ENCODE measurements at regions not wholly inside any gene's neighbourhood (a gene's known extent, or its start where the extent isn't known, plus 50 kb on each side); places are given as distances from the start of the nearest gene placed in this dataset.
"Not testable (repeated sequence)": the region's sequence is repeated elsewhere in the genome, so short reads cannot be mapped to it uniquely, and the experiment has no call there.

DNA sequence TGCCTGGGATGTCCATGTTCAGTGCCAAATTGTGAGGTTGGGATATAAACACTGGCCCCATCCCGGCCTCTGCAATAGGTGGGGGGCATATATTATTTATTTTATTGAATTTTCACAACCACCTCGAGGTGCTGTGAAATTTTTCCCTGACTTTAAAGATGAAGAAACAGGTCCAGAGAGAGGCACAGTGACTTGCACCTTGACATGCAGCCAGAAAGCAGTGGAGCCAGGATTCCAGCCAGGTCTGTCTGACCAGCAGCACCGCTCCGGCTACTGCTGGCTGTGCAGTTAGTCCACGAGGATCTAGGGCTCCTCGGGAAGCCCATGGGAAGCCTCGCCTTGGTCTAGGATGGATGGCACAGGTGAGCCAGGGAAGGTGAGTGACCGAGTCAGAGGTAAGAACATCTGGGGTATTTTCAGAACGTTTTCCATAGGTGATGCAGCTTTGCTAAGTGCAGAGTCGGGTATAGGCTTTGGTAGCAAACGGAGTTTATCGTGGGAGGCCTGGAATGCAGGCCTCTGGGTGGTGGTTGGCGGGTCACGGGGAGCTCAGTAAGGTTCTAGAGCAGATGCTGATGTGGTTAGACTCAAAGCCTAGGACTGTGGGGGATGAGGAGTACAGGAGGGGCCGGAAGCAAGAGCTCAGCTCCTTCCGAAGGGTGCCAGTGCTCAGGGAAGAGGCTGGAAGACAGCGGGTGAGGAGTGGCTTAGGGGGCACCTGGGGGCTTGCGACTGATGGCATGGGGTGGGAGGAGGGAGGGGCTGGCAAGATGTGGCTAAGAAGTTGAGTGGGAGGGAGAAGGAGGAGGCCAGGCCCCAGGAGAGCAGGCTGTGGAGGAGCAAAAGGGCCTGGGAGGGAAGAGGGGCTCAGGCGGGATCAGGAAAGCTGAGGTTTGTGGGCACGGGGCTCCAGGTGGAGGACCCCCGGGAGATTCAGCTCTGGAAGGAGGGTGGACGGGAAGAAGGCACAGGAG lies 107.7 kb upstream of the LRPAP1 start:
- DNase-seq, result peak in 1 of 10 donors; percentile 73
- intact Hi-C loops (cut with DNase I), result no loop called here

DNA sequence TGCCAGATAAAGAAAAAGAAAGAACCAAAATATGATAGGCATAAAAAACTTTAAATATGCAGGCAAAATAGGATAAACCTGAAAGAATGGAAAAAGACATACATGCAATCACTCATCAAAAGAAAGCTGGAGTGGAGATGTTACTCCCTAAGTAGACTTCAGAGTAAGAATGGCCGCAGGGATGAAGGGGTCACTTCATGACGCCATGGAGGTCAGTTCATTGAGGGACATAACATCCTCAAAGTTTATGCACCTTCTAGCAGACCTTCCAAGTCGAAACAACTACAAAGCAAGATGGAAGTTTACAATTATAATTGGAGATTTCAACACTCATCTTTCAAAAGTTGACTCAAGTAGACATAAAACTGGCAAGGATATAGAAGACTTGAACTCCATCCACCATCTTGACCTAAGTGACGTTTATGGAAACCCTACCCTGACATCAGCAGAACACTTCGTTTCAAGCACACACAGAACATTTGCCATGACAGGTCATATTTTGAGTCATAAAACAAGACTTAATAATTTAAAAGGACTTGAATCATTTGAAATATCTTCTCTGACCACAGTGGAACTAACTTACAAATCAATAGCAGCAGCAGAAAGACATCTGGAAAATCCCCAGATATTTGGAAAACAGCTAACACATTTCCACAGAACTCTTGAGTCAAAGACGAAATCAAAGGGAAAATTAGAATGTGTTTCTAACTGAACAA lies 106.0 kb upstream of the LRPAP1 start:
- DNase-seq, result no peak
- intact Hi-C loops (cut with DNase I), result no loop called here

DNA sequence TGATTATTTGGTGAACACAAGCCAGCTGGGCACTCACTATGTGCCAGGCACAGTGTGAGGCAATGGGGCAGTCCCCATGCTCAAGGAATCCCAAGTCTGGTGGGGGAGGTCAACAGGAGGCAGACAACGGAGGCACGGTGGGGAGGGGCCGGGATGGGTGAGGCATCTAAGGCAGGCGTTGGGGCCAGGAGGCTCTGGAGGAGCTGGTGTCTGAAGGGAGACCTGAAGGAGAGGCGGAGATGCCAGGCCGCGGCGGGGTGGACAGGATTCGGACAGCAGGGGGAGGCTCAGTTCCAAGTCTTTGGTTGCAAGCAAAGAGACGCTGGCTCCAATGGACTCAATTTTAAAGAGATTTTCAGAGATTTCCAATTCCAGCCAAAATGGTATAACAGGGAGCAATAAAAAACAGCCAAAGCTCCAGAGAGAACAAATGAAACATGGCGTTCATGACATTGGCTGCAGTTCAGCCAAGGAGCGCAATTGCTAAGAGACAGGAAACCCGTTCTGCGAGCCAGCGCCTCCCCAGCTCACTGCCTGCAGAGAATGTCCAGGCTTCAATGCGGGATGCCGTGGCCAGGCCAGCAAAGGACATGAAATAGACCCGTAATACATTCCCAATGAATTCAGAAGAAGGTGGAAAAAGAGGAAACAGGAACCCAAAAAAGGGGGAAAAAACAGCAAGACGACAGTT lies 105.2 kb upstream of the LRPAP1 start:
- intact Hi-C loops (cut with DNase I), result no loop called here

DNA sequence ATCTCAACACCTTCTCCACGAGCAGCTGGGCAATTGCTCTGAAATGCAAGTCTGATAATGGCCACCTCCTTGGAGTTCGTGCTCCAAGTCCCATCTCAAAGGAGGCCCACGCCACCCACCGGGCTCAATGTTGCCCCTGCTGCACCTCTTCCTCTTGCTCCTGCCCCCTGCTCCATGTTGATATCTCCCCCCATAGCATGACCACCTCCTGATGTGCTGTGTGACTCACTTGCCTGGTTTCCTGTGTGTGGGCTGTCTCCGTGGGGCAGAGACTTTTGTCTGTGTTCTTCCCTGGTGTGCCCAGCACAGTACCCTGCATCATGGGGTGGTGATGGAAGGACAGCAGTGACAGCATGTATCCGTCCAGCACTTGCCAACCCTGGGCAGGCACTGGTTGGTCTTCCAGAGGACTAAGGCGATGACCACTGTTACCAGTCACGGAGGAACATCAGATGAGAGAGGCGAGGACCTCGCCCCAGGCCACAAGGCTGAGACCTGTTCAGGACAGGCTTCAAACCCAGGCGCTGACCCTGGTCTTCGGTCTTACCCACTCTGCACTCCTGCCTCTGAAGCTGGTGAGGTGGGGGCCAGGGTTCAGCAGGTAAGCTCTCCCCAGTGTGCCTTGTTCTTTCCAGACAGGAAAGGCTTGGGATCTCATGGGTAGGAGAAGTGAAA lies 104.6 kb upstream of the LRPAP1 start:
- DNase-seq, result peak in 2 of 10 donors; percentile 57 to 68
- intact Hi-C loops (cut with DNase I), result no loop called here

More for the DNA sequence above, 105.2 kb upstream of the LRPAP1 start:
- DNase-seq, result peak in 5 of 10 donors; percentile 31 to 85 (median 72)

DNA sequence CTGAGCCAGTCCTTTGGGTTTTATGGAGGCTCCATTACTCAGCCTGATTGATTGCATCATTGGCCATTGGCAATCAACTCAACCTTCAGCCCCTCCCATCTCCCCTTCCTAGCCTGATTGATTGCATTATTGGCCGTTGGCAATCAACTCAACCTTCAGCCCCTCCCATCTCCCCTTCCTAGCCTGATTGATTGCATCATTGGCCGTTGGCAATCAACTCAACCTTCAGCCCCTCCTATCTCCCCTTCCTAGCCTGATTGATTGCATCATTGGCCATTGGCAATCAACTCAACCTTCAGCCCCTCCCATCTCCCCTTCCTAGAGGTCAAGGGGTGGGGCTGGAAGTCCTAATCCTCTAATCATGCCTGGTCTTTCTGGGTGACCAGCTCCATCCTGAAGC lies 103.8 kb upstream of the LRPAP1 start:
- DNase-seq; intact Hi-C loops (cut with DNase I): not testable (repeated sequence)

DNA sequence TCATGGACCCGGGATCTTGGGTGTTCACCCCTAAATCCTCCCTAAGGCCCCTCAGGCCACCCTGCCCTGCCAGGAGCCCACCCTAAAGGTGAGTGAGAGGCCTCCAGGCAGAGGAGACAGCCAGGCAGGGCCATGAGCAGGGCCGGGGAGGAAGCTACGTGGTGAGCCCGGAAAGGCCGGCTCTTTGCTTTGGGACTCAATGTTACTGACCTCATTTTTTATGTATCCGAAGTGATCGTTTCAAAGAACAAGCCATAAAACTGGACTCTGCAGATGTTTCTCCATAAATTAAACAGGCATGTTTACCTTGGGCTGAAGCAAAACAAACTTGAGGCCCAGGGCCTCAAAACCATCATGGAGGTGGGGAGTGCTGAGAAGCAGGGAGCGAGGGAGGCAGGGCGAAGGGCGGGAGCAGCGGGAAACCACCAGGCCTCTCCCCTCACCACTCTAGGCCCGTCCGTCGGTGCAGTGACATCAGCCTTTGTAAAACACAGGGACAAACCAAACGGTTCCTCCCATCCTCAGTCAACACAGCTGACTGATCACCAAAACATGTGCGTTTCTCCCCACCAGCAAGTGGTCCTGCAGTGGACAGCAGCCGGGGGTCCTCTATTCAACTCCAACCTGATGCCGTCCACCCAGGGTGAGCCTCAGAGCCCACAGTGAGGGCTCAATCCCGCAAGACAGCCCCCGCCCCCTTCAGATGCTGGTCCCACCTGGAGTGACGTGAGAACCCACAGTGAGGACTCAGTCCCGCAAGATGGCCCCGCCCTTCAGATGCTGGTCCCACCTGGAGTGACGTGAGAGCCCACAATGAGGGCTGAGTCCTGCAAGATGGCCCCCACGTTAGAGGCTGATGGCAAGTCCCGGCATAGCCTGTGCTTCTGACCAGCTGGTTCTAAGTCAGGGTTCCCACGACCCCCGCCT lies 102.9 kb upstream of the LRPAP1 start:
- peak in 2 of 10 donors; percentile 59 to 61 for DNase-seq
- intact Hi-C loops (cut with DNase I), result no loop called here

DNA sequence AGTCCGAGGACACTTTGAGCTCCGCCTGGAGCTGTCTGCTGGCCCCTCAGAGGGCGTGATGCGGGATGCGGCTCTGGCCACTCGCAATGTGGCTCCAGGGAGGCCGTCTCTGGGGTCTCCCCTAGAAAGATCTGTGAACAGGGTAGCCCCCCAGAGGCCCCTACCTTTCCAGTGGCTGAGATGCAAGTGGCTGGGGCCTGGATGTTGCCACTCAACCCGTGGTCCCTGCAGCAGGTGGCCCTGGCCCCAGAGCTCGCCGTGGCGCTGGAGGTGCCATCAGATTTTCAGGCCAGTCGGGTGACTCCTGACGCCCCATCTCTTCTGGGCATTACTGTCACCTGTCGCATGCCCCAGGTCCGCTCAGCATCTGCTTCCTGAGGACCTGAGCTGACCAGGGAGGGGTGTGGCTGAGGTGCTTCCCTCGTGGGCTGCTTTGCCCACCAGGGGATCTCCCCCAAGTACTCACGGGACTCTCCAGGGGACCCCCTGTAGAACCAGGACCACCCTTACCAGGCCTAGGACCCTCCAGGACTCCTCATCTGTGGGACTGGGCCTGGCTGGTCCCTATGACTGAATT lies 102.1 kb upstream of the LRPAP1 start:
- peak in 2 of 10 donors; percentile 53 to 67 for DNase-seq
- intact Hi-C loops (cut with DNase I), result no loop called here

DNA sequence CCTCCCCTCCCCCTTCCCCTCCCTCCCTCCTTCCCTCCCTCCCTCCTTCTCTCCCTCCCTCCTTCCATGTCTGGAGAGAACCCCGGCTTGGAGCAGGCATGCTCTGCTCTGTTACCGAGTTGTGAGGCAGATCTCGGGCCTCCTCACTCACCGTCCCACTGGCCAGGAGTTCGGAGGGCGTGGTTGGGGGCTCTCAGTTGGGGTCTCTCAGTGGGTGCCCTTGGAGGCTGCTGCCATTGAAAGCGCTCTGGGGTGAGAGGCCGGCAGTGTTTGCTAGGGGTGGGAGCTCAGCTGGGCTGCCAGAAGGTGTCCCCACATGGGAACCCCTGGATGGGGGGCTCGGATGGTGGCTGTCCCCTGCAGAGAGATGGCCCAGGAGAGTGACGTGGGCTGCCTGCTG lies 101.1 kb upstream of the LRPAP1 start:
- intact Hi-C loops (cut with DNase I), result not testable (repeated sequence)
- peak in 2 of 10 donors; percentile 50 to 65 for DNase-seq

DNA sequence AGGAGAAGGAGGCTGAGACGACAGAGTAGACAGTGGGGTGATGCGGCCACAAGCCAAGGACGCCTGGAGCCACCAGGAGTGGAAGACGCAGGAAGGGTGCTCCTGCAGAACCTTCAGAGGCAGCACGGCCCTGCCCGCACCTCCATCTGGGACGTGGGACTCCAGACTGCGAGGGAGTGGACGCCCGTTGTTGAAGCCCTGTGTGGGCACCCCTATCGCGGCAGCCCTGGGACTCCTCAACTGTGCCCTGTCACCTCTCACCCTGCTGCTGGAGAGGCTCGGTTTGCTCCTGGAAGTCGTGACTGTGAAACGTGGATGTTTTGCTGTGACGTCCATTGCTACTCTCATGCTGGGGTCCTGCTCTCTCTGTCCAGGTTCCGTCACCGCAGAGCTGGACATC lies 100.6 kb upstream of the LRPAP1 start:
- intact Hi-C loops (cut with DNase I), result not testable (repeated sequence)
- peak in 2 of 10 donors; percentile 55 to 67 for DNase-seq

DNA sequence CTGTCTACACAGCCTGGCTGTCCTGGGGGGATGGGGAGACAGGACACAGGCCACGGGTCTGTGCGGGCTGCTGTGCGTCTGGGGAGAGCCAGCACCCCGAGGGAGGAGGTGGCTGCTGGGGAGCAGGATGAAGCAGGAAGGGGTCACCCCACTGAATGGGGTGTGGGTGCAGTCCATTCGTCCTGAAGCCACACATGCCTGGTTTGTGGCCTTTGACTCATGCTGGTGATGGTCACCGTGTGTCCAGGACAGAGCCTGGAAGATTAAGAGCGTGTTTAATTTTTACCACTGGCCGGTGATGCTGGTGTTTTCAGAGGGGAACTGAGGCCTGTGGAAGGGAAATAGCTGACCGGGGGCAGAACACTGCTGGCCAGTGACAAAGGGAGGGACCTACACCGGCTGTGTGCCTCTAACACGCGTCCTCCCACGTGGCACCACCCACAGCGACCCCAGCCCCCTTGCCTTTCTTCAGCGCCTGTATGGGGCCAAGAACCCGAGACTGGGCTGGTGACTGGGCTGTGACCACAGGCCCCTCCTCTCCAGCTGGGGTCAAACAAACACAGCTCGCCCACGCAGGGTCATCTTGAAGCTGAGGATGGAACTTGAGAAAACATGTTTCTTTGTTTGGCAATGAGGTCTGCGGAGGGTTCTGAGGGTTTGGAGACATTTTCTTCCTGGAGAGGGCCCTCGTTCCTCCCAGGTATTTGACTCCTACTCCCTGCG lies 99.5 kb upstream of the LRPAP1 start:
- intact Hi-C loops (cut with DNase I), result not testable (repeated sequence)
- DNase-seq, result peak in 2 of 10 donors; percentile 38 to 56

DNA sequence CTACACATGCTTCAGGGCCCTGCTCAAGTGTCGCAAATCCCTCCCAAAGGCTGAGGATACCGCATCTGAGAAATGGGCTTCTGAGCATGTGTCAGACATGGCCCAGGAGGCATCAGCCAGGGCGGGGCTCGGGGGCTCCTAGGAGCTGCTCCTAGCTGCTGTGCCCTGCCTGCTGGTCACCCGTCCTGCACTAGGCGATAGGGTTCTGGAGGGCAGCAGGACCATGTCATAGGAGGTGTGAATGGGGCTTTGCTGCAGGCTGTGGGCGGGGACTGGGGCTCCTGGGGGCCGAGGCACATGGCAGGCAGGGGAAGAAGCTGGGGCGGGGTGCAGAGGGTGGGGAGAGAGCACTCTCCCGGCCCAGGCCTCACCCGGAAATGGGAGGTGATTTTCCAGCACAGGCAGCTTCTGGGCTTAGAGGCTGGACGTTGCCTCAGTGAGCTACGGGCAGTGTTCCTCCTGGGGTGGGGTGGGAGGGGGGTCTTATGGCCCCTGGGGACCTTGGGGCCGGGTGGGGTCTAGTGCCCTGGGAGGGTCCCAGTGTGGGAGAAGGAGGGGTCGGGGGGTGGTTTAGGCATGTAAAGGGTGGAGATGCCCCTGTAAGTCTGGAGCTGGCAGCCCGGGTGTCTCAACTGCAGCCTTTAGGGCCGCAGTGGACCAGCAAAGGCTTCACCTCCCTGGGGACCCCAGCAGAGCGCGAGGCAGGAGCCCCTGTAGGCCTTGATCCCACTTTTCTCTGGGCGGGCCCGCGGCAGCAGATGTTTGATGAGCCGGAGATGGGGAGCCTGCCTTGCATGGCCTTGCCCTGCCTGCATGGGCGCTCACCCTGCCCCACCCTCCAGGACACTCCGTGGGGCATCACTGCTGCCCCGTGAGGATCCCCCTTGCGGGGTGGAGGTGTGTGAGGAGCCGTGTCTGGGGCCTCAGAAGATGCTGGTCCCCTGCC lies 98.6 kb upstream of the LRPAP1 start:
- intact Hi-C loops (cut with DNase I), result no loop called here
- peak in 2 of 10 donors; percentile 71 to 84 for DNase-seq

DNA sequence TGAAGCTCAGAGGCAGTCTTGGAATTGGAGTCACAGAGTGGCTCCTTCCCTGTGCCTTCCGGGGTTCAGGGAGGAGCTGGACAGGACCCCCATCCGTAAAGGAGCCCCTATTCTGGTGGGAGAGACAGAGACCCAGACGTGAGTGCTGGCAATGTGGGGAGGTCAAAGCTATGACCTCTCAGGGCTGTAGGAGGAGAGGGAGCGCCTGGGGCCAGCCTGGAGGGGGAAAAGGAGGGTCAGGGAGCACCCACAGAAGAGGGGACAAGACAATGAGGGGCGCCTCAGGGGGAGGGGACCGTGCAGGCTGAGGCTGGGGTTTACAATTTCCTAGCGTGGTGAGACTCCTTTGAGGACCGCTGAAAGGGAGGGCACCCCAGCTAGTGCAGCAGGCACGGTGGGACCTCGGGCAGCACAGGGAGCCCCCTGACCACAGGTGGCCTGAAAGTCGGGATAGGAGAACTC lies 97.9 kb upstream of the LRPAP1 start:
- intact Hi-C loops (cut with DNase I), result no loop called here
- no peak for DNase-seq

DNA sequence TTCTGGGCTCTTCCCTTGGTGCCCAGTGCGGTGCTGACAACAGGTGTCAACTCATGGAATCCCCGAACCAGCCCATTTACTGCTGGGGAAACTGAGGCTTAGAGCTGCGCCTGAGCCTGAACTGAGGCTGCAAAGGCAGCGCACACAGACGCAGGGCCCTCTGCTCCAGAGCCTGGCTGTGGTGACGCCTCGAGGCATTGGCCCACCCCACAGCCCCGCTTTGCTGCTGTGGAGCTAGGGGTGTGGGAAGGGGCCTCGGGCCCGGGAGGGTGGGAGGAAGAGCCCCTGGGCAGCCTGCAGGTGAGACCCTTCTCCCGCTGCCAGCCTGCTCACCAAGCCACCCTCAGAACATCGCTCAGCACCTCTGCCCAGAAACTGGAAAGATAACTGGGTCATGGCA lies 97.4 kb upstream of the LRPAP1 start:
- peak in 2 of 10 donors; percentile 44 to 57 for DNase-seq
- intact Hi-C loops (cut with DNase I), result no loop called here

DNA sequence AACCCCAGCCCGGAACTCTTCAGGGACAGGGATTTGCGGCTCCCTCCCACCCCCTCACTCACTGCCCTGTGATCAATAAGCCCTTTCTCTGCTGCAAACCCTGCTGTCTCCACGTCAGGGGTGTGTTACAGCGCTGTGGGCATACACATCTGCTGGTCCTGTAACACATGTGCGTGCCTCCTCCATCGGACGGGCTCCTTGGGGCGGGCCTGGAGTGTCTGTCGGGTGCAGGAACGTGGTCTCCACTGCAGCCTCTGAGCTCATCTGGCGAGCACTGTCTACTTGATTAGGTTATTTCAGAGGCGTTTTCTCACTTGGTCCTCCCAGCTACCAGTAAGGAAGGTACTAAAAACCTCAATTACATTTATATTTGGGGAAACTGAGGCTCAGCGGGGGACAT lies 97.0 kb upstream of the LRPAP1 start:
- intact Hi-C loops (cut with DNase I), result not testable (repeated sequence)
- peak in 1 of 10 donors; percentile 64 for DNase-seq

DNA sequence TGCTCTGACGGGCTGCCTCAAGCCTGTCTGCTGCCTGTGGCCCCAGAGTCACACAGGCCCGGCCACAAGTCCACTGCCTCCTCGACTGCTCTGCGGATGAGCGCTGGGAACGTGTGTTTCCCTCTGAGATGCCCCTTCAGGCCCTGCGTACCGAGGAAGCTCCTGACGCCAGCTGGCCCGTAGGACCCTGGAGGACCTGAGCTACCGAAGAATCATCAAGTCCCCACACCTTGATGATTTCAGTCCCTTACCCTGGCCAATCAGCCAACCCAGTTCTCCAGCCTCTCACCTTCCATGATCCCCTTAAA lies 96.6 kb upstream of the LRPAP1 start:
- intact Hi-C loops (cut with DNase I), result no loop called here
- DNase-seq, result no peak

DNA sequence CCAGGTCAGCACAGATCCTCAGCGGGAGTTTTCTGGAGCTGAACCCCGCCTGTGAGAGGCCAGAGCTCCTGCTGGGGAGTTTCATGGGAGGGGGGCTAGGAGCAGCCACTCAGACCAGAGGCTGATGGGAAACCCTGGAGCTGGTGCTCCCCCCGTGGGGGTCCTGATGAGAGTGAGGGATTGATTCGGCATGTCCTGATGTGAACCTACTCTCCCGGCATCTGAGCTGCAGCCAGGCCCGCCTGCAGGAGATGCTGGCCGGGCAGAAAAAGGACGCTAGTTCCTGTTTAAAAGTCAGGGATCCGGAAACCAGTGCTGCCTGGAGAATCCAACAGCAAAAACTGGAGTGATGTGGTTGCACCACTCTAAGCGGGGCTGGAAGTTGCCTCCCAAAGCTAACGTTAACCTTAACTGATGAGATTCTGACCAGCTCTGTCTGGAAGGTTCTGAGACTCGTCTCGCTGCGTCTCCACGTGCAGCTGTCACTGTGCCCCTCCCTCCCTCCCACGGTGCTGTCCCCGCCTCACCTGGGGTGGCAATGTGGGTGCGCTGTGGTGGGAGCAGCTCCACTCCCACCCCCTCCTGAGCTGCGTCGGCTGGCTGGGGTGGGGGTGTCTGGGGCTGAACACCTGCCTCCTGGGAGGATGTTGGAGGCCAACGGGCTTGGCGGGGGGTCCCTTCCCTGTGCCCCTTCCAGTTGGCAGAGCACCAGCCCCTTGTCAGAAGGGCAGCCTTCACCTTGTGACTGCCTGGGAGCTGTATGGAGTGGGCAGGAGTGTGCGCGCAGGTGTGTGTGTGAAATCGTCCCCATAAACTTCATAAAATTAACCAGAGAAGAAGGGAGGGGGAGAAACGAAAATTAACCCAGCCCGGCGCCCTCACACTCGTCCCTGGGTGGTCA lies 96.0 kb upstream of the LRPAP1 start:
- DNase-seq, result peak in 2 of 10 donors; percentile 59 to 69
- intact Hi-C loops (cut with DNase I), result not testable (repeated sequence)
